ENCODE measurements at regions not wholly inside any gene's neighbourhood (a gene's known extent, or its start where the extent isn't known, plus 50 kb on each side); places are given as distances from the start of the nearest gene placed in this dataset.
"Not testable (repeated sequence)": the region's sequence is repeated elsewhere in the genome, so short reads cannot be mapped to it uniquely, and the experiment has no call there.

- H3K27me3 Mint-ChIP-seq, result no peaks in the 10 kb centered on the region
- ChIA-PET CTCF (no interaction called here), POLR2A (no interaction called here)
- H3K9me3 Mint-ChIP-seq, result no peaks in the 10 kb centered on the region
- DNase-seq (no peak), ATAC-seq (no peak)
- H3K36me3 Mint-ChIP-seq (ENCODE audit: low read depth), result no peaks in the 10 kb centered on the region
- no peak for TF ChIP-seq CTCF (IDR thresholded peaks at IDR 0.05)
- intact Hi-C loops (cut with micrococcal nuclease), result no loop called here
- no peak overlapping the region for H3K27ac Mint-ChIP-seq
- H3K4me3 Mint-ChIP-seq, result no peak overlapping the region
- no peaks in the 10 kb centered on the region for H3K4me1 Mint-ChIP-seq (ENCODE audit: low read depth)
Measured at GRCh38 chr3:159674583-159674982, 314.1 kb upstream of the IL12A start.

- Mint-ChIP-seq H3K9me3 (no peaks in the 10 kb centered on the region), H3K36me3 (ENCODE audit: low read depth) (no peaks in the 10 kb centered on the region), H3K4me1 (ENCODE audit: low read depth) (no peaks in the 10 kb centered on the region), H3K27me3 (no peaks in the 10 kb centered on the region), H3K4me3 (no peak overlapping the region), H3K27ac (no peak overlapping the region)
- POLR2A ChIA-PET, result no interaction called here
- no peak for DNase-seq
- intact Hi-C loops (cut with micrococcal nuclease), result no loop called here
- CTCF ChIA-PET, result no interaction called here
- TF ChIP-seq CTCF (IDR thresholded peaks at IDR 0.05), result no peak
- ATAC-seq, result no peak
Measured at GRCh38 chr3:159675285-159675684, 313.4 kb upstream of the IL12A start.

DNA sequence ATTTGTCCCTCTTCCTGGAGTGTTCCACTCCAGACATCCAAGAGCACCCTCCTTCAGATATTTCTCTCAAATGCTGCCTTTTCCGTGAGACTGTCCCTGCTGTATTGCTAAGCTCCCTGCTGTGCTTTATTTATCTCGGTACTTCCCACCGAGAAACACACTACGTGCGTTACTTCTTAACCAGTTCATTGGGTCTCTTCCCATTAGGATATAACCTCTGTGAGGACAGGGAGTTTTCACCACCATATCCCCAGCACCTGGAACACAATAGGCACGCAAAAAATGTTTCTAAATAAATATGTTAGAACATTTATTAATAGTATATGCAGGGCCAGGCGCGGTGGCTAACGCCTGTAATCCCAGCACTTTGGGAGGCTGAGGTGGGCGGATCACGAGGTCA, 308.7 kb upstream of the IL12A start:
- no peak for TF ChIP-seq CTCF (IDR thresholded peaks at IDR 0.05)
- Mint-ChIP-seq H3K27me3 (peaks cover 2% of the 10 kb centered on the region), H3K9me3 (peaks cover 2% of the 10 kb centered on the region), H3K36me3 (ENCODE audit: low read depth) (no peaks in the 10 kb centered on the region), H3K27ac (no peak overlapping the region), H3K4me3 (no peak overlapping the region), H3K4me1 (ENCODE audit: low read depth) (no peaks in the 10 kb centered on the region)
- ATAC-seq, result no peak
- intact Hi-C loops (cut with micrococcal nuclease), result no loop called here
- CTCF ChIA-PET, result no interaction called here
- no peak for DNase-seq
- POLR2A ChIA-PET, result no interaction called here

DNA sequence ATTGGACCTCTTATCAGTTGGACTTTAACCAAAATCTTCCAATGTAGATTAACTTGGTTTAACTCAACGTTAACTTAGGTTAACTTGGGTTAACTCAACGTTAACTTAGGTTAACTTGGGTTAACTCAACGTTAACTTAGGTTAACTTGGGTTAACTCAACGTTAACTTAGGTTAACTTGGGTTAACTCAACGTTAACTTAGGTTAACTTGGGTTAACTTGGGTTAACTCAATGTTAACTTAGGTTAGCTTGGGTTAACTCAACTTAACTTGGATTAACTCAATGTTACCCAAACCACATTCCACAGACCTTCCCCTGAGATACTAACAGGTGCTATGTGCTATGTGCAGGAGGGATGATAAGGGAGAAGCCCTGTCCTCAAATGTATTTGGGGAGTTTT, 306.9 kb upstream of the IL12A start:
- H3K36me3 Mint-ChIP-seq (ENCODE audit: low read depth); CTCF ChIA-PET; H3K4me1 Mint-ChIP-seq (ENCODE audit: low read depth); H3K27ac Mint-ChIP-seq; H3K9me3 Mint-ChIP-seq; intact Hi-C loops (cut with micrococcal nuclease); H3K27me3 Mint-ChIP-seq; DNase-seq; H3K4me3 Mint-ChIP-seq; ATAC-seq; POLR2A ChIA-PET: not testable (repeated sequence)

DNA sequence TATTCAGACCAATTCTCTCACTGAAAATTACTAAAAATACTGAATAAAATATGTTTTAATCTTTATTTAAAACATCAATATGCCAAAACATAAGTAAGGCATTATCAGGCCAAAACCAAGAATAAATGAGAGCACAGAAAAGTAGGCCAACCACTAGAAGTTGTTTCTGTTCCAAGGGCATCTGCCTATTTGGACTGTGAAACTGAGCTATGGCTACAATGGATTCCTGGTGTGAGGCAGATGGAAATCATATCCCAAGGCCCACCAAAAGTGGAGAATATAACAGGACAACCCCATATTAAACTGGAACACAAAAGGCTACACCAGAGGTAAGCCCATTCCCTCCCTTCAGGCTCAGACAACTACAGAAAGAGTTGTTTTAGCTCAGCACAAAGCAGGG, 302.8 kb upstream of the IL12A start:
- no peaks in the 10 kb centered on the region for H3K4me1 Mint-ChIP-seq (ENCODE audit: low read depth)
- TF ChIP-seq CTCF (IDR thresholded peaks at IDR 0.05), result no peak
- H3K27me3 Mint-ChIP-seq, result peaks cover 2% of the 10 kb centered on the region
- CTCF ChIA-PET, result no interaction called here
- POLR2A ChIA-PET, result no interaction called here
- no peak for ATAC-seq
- no peak overlapping the region for H3K27ac Mint-ChIP-seq
- intact Hi-C loops (cut with micrococcal nuclease), result no loop called here
- peaks cover 7% of the 10 kb centered on the region for H3K9me3 Mint-ChIP-seq
- no peaks in the 10 kb centered on the region for H3K36me3 Mint-ChIP-seq (ENCODE audit: low read depth)
- no peak overlapping the region for H3K4me3 Mint-ChIP-seq
- DNase-seq, result no peak

DNA sequence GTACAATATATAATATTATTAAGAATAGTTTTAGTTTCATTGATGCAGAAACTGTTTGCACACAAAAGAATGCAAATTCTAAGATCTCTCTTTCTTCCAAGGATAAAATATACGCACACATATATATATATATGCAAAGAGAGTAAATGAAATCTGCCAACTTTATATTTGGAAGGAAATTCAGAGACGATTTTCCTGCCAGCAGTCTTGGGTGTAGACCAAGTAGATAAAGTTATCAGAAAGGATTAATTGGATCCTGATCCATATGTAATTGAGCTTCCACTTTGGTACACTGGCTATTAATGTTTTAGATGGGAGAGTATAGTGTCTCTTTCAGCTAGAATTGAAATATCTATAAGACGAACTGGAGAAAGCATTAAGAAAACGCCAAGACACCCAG, 295.4 kb upstream of the IL12A start:
- no peaks in the 10 kb centered on the region for H3K27me3 Mint-ChIP-seq

More for the DNA sequence above, 295.4 kb upstream of the IL12A start:
- H3K4me3 Mint-ChIP-seq, result no peak overlapping the region
- H3K4me1 Mint-ChIP-seq (ENCODE audit: low read depth), result no peaks in the 10 kb centered on the region
- intact Hi-C loops (cut with micrococcal nuclease), result no loop called here
- no peaks in the 10 kb centered on the region for H3K36me3 Mint-ChIP-seq (ENCODE audit: low read depth)
- POLR2A ChIA-PET, result no interaction called here
- CTCF ChIA-PET, result no interaction called here
- no peak overlapping the region for H3K27ac Mint-ChIP-seq
- peaks cover 10% of the 10 kb centered on the region for H3K9me3 Mint-ChIP-seq
- no peak for DNase-seq
- no peak for TF ChIP-seq CTCF (IDR thresholded peaks at IDR 0.05)
- ATAC-seq, result no peak
